ENCODE measurements at regions not wholly inside any gene's neighbourhood (a gene's known extent, or its start where the extent isn't known, plus 50 kb on each side); places are given as distances from the start of the nearest gene placed in this dataset.

DNA sequence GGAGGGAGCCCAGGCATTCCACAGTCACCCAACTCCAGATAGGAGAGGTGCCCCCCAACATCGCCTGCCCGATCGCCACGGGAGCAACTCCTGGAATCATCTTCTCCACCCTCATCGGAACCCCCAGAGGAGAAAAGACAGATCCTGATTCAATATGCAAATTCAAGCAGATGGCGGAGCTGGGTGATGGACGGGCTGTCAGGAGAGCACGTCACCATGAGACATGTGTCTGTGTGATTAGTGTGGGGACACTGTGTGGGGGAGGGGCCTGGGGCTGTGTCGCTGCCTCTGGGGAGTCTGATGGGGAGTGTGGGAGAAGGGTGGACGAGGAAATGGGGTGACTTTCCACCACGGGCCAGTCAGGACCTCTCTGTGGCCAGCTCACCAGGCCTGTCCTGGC, 90.2 kb upstream of the CSF3R start:
- WGBS, 2 donors: 39 to 41% methylated on average over 11 of the region's 11 CpGs
- Histone ChIP-seq H3K27me3 (peaks cover 0 to 64% (median 52%) of the 10 kb centered on the region in 7 donors), H3K4me1 (no peaks in the 10 kb centered on the region), H3K4me3 (no peak overlapping the region), H3K9me3 (no peaks in the 10 kb centered on the region), H3K36me3 (no peaks in the 10 kb centered on the region), H3K27ac (no peak overlapping the region)
- ATAC-seq (no peak), DNase-seq (no peak)
- no peak for TF ChIP-seq CTCF (IDR thresholded peaks at IDR 0.05)
- intact Hi-C loops (cut with DNase I): loop anchor here in 2 of 10 donors (10.0 kb wide), 1 partner anchor 462 kb away; the partner anchor contains the start of gene GRIK3 (in 2 of the 2)

GRCh38 chr1:36572142-36572715, 89.5 kb upstream of the CSF3R start:
- TF ChIP-seq CTCF (IDR thresholded peaks at IDR 0.05): no peak
- Histone ChIP-seq H3K36me3 (no peaks in the 10 kb centered on the region), H3K4me1 (no peaks in the 10 kb centered on the region), H3K27ac (no peak overlapping the region), H3K9me3 (no peaks in the 10 kb centered on the region), H3K4me3 (no peak overlapping the region), H3K27me3 (peaks cover 0 to 63% (median 51%) of the 10 kb centered on the region in 7 donors)
- DNase-seq (no peak), ATAC-seq (no peak)
- intact Hi-C loops (cut with DNase I): loop anchor here in 2 of 10 donors (10.0 kb wide), 1 partner anchor 463 kb away; the partner anchor contains the start of gene GRIK3 (in 2 of the 2)
- WGBS, 2 donors: 35 to 52% methylated on average over 15 of the region's 15 CpGs

- H3K36me3 ChIP-seq: no peaks in the 10 kb centered on the region
- DNase-seq (no peak), ATAC-seq (no peak)
- intact Hi-C loops (cut with DNase I): loop anchor here in 2 of 10 donors (10.0 kb wide), 1 partner anchor 464 kb away; the partner anchor contains the start of gene GRIK3 (in 2 of the 2)
- no peaks in the 10 kb centered on the region for H3K9me3 ChIP-seq
- no peak overlapping the region for H3K4me3 ChIP-seq
- TF ChIP-seq CTCF (IDR thresholded peaks at IDR 0.05): no peak
- peaks cover 0 to 59% (median 42%) of the 10 kb centered on the region in 7 donors for H3K27me3 ChIP-seq
- no peak overlapping the region for H3K27ac ChIP-seq
- no peaks in the 10 kb centered on the region for H3K4me1 ChIP-seq
- WGBS, 2 donors: 46 to 53% methylated on average over 1 of the region's 1 CpG
Measured at GRCh38 chr1:36571106-36571505, 88.4 kb upstream of the CSF3R start.

DNA sequence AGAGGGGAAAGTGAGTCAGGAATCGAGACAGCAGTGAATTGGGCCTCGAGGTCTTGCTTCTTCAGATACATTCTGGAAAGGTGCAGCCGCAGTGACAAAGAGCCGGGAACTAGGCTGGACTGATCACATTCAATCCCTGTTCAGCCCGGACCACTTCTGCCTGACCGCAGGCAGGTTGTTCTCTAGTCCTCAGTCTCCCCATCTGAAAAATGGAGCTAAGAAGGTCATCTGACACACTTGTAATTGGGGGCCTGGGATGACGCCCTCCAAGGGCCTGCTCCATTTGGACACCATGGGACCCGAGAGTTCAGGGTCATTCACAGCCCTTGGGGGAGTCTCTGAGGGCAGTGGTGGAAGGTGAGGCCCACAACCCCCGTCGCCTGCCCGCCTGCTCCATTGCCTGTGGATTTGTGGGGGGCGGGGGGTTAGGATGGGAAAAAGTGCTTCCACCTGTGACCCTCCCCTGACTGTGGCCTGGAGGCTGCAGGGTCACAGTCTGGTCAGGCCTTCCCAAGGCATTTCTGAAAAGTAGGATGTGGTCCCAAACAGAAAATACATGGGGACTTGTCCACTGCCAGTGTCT, 87.9 kb upstream of the CSF3R start:
- TF ChIP-seq CTCF (IDR thresholded peaks at IDR 0.05): no peak
- DNase-seq (no peak), ATAC-seq (no peak)

More for the DNA sequence above, 87.9 kb upstream of the CSF3R start:
- peaks cover 0 to 59% (median 39%) of the 10 kb centered on the region in 7 donors for H3K27me3 ChIP-seq
- H3K36me3 ChIP-seq: no peaks in the 10 kb centered on the region
- no peak overlapping the region for H3K27ac ChIP-seq
- WGBS, 2 donors: 88 to 91% methylated on average over 12 of the region's 12 CpGs
- no peaks in the 10 kb centered on the region for H3K9me3 ChIP-seq
- H3K4me1 ChIP-seq: no peaks in the 10 kb centered on the region
- intact Hi-C loops (cut with DNase I): loop anchor here in 2 of 10 donors (10.0 kb wide), 1 partner anchor 464 kb away; the partner anchor contains the start of gene GRIK3 (in 2 of the 2)
- no peak overlapping the region for H3K4me3 ChIP-seq
